Activated CD8-positive, alpha-beta T cell treated with anti-CD3 and anti-CD28 coated beads, Interleukin-2, amount 10 ng/mL, durations not matched to agents 7 days and 5 days (primary cell): ENCODE measurements at regions not wholly inside any gene's neighbourhood (a gene's known extent, or its start where the extent isn't known, plus 50 kb on each side); places are given as distances from the start of the nearest gene placed in this dataset.
"Not testable (repeated sequence)": the region's sequence is repeated elsewhere in the genome, so short reads cannot be mapped to it uniquely, and the experiment has no call there.

Source experiments
- ATAC-seq: fragments of 150-1000 bp; cut with Tn5 transposase; one replicate; pipeline ENCODE4 v1.10.0; 2021; ENCODE audit warnings: moderate library complexity
- CTCF ChIA-PET: fragments of 350-600 bp; sonication (Branson Sonifier 250); formaldehyde crosslinking; loops from one replicate; lab custom pipeline; 2021; ENCODE audit warnings: antibody characterized with exemption; lab: Charles Lee
- POLR2A ChIA-PET: fragments of 350-600 bp; sonication (Branson Sonifier 250); formaldehyde crosslinking; loops from one replicate; lab custom pipeline; 2021; ENCODE audit warnings: antibody characterized with exemption; lab: Charles Lee
- DNase-seq: peaks from one replicate; pipeline ENCODE4 v3.0.0-alpha.2; 2020
- H3K27ac Mint-ChIP-seq: one replicate; pipeline ENCODE4 v1.8.0; 2021; ENCODE audit warnings: mild to moderate bottlenecking, mixed read lengths
- H3K27me3 Mint-ChIP-seq: one replicate; pipeline ENCODE4 v1.8.0; 2021; ENCODE audit warnings: low read depth, mixed read lengths
- H3K36me3 Mint-ChIP-seq: one replicate; pipeline ENCODE4 v1.8.0; 2021; ENCODE audit warnings: low read depth, mixed read lengths
- H3K4me1 Mint-ChIP-seq: one replicate; pipeline ENCODE4 v1.8.0; 2021; ENCODE audit warnings: low read depth, mixed read lengths
- H3K4me3 Mint-ChIP-seq: one replicate; pipeline ENCODE4 v1.8.0; 2021; ENCODE audit warnings: mild to moderate bottlenecking, mixed read lengths
- H3K9me3 Mint-ChIP-seq: one replicate; pipeline ENCODE4 v1.8.0; 2022; ENCODE audit warnings: mixed read lengths; ENCODE audit not compliant: insufficient read depth

GRCh38 chr4:30862196-30862595 lies 142.0 kb downstream of the PCDH7 start:
- no peaks in the 10 kb centered on the region for H3K36me3 Mint-ChIP-seq
- no peaks in the 10 kb centered on the region for H3K27me3 Mint-ChIP-seq
- ATAC-seq (no peak), DNase-seq (no peak)
- ChIA-PET POLR2A (no interaction called here), CTCF (interaction anchor here (0.5 kb wide), 1 partner anchor 15 kb away, joined by 3 read pairs; no protein-coding TSS in a partner anchor)
- no peak overlapping the region for H3K4me3 Mint-ChIP-seq
- H3K27ac Mint-ChIP-seq: no peak overlapping the region
- peaks cover 5% of the 10 kb centered on the region for H3K9me3 Mint-ChIP-seq
- no peaks in the 10 kb centered on the region for H3K4me1 Mint-ChIP-seq

DNA sequence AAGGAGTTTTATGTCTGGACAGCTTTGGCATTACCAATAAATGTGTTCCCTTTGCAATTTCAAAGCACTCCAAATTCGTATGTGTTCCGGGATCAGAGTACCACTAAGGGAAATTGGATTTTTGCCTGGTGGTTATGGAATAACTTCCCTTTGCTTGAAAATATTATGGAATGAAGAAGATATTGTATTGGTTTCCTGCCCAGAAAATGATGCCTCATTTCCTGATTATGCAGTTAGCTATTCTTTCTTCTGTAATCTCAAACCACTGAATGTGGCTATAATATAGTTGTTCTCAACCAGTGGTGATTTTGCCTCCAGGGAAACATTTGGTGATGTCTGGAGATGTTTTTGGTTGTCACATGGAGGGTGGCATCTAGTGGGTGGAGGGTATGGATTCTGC lies 142.9 kb downstream of the PCDH7 start:
- Mint-ChIP-seq H3K9me3 (peaks cover 5% of the 10 kb centered on the region), H3K4me3 (no peak overlapping the region), H3K27me3 (no peaks in the 10 kb centered on the region), H3K36me3 (no peaks in the 10 kb centered on the region), H3K27ac (no peak overlapping the region), H3K4me1 (no peaks in the 10 kb centered on the region)
- CTCF ChIA-PET: no interaction called here
- POLR2A ChIA-PET: no interaction called here
- ATAC-seq (no peak), DNase-seq (no peak)

DNA sequence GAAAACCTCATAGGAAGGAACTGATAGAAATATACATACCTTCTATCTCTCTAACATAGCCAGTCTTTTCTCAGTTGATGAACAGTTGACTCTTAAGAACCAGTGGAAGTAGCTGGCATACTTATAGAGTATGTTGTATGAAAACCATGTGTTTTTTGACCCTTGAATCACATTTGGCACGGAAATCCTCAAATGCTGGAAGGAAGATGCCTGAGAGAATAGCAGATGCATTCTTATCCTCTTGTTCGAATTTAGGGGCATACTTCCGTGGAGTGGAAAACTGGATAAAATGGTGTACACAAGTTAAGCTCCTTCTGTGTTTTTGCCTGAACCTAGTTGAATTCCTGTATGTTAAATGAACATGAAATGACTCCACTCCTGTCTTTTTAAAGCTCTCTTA lies 145.5 kb downstream of the PCDH7 start:
- no peaks in the 10 kb centered on the region for H3K4me1 Mint-ChIP-seq
- ChIA-PET CTCF (no interaction called here), POLR2A (no interaction called here)
- H3K36me3 Mint-ChIP-seq: no peaks in the 10 kb centered on the region
- ATAC-seq (no peak), DNase-seq (no peak)
- H3K4me3 Mint-ChIP-seq: no peak overlapping the region
- no peaks in the 10 kb centered on the region for H3K27me3 Mint-ChIP-seq
- H3K27ac Mint-ChIP-seq: no peak overlapping the region
- H3K9me3 Mint-ChIP-seq: peaks cover 5% of the 10 kb centered on the region

GRCh38 chr4:30866346-30866745 lies 146.2 kb downstream of the PCDH7 start:
- DNase-seq (no peak), ATAC-seq (no peak)
- ChIA-PET CTCF (no interaction called here), POLR2A (no interaction called here)
- Mint-ChIP-seq H3K27me3 (no peaks in the 10 kb centered on the region), H3K9me3 (peaks cover 5% of the 10 kb centered on the region), H3K27ac (no peak overlapping the region), H3K4me1 (no peaks in the 10 kb centered on the region), H3K36me3 (no peaks in the 10 kb centered on the region), H3K4me3 (no peak overlapping the region)

GRCh38 chr4:30866907-30867306 lies 146.7 kb downstream of the PCDH7 start:
- ChIA-PET CTCF (no interaction called here), POLR2A (no interaction called here)
- no peaks in the 10 kb centered on the region for H3K27me3 Mint-ChIP-seq
- H3K36me3 Mint-ChIP-seq: no peaks in the 10 kb centered on the region
- ATAC-seq (no peak), DNase-seq (no peak)
- H3K27ac Mint-ChIP-seq: no peak overlapping the region
- no peaks in the 10 kb centered on the region for H3K4me1 Mint-ChIP-seq
- peaks cover 5% of the 10 kb centered on the region for H3K9me3 Mint-ChIP-seq
- no peak overlapping the region for H3K4me3 Mint-ChIP-seq

- H3K36me3 Mint-ChIP-seq: no peaks in the 10 kb centered on the region
- H3K4me1 Mint-ChIP-seq: no peaks in the 10 kb centered on the region
- ChIA-PET POLR2A (no interaction called here), CTCF (no interaction called here)
- ATAC-seq: no peak
- peaks cover 2% of the 10 kb centered on the region for H3K9me3 Mint-ChIP-seq
- no peak overlapping the region for H3K4me3 Mint-ChIP-seq
- no peak overlapping the region for H3K27ac Mint-ChIP-seq
- DNase-seq: no peak
- no peaks in the 10 kb centered on the region for H3K27me3 Mint-ChIP-seq
Measured at GRCh38 chr4:30867427-30867826, 147.3 kb downstream of the PCDH7 start.

- ATAC-seq (no peak), DNase-seq (no peak)
- H3K4me1 Mint-ChIP-seq: no peaks in the 10 kb centered on the region
- H3K27me3 Mint-ChIP-seq: no peaks in the 10 kb centered on the region
- no peaks in the 10 kb centered on the region for H3K36me3 Mint-ChIP-seq
- no peaks in the 10 kb centered on the region for H3K9me3 Mint-ChIP-seq
- H3K27ac Mint-ChIP-seq: no peak overlapping the region
- no peak overlapping the region for H3K4me3 Mint-ChIP-seq
- CTCF ChIA-PET: no interaction called here
- POLR2A ChIA-PET: no interaction called here
Measured at GRCh38 chr4:30868111-30868895, 148.1 kb downstream of the PCDH7 start.

DNA sequence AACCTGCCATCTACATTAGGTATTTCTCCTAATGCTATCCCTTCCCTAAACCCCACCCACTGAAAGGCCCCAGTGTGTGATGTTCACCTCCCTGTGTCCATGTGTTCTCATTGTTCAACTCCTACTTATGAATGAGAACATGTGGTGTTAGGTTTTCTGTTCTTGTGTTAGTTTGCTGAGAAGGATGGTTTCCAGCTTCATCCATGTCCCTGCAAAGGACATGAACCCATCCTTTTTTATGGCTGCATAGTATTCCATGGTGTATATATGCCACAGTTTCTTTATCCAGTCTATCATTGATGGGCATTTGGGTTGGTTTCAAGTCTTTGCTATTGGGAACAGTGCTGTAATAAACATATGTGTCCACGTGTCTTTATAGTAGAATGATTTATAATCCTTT lies 149.2 kb downstream of the PCDH7 start:
- CTCF ChIA-PET, H3K36me3 Mint-ChIP-seq, POLR2A ChIA-PET, ATAC-seq, H3K4me1 Mint-ChIP-seq, H3K4me3 Mint-ChIP-seq, H3K27me3 Mint-ChIP-seq, H3K9me3 Mint-ChIP-seq, DNase-seq, H3K27ac Mint-ChIP-seq: not testable (repeated sequence)

- POLR2A ChIA-PET: no interaction called here
- Mint-ChIP-seq H3K4me1 (no peaks in the 10 kb centered on the region), H3K27ac (no peak overlapping the region), H3K36me3 (no peaks in the 10 kb centered on the region), H3K27me3 (no peaks in the 10 kb centered on the region), H3K9me3 (no peaks in the 10 kb centered on the region), H3K4me3 (no peak overlapping the region)
- CTCF ChIA-PET: no interaction called here
- no peak for ATAC-seq
- no peak for DNase-seq
Measured at GRCh38 chr4:30870513-30870912, 150.3 kb downstream of the PCDH7 start.

DNA sequence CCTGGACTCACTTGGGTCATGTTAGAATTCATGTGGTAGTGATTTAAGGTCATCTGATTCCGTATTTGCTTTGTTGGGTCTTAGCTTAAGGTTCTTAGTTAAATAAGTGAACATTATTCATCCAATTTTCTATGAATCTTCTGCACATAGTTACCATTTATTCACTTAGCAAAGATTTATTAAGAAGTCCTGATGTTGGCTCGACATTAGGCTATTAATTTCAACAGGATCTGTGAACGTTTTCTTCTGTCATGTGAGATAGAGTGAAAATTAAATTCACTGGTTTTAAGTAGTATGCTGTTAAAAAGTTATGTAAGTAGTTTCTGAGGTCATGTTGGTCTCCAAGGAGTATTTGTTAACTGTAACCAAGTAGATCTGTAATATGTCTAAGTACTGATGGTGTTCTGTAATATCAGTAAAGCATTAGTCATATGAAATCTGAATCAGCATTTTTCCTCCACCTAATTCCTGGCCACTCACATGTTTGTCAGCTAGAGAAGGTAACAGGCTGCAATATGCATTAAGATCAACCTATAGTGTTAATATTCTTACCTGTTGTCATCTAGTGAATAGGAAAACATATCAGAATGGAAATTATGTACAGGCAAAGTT lies 155.6 kb downstream of the PCDH7 start:
- ATAC-seq (no peak), DNase-seq (no peak)
- Mint-ChIP-seq H3K27ac (no peak overlapping the region), H3K36me3 (no peaks in the 10 kb centered on the region), H3K9me3 (no peaks in the 10 kb centered on the region), H3K4me3 (no peak overlapping the region), H3K27me3 (no peaks in the 10 kb centered on the region), H3K4me1 (no peaks in the 10 kb centered on the region)
- CTCF ChIA-PET: no interaction called here
- POLR2A ChIA-PET: no interaction called here

GRCh38 chr4:30879855-30880598 lies 159.9 kb downstream of the PCDH7 start:
- H3K4me3 Mint-ChIP-seq: no peak overlapping the region
- DNase-seq: no peak
- H3K9me3 Mint-ChIP-seq: no peaks in the 10 kb centered on the region
- no peak for ATAC-seq
- ChIA-PET CTCF (no interaction called here), POLR2A (no interaction called here)
- H3K4me1 Mint-ChIP-seq: no peaks in the 10 kb centered on the region
- H3K27me3 Mint-ChIP-seq: no peaks in the 10 kb centered on the region
- no peaks in the 10 kb centered on the region for H3K36me3 Mint-ChIP-seq
- no peak overlapping the region for H3K27ac Mint-ChIP-seq

DNA sequence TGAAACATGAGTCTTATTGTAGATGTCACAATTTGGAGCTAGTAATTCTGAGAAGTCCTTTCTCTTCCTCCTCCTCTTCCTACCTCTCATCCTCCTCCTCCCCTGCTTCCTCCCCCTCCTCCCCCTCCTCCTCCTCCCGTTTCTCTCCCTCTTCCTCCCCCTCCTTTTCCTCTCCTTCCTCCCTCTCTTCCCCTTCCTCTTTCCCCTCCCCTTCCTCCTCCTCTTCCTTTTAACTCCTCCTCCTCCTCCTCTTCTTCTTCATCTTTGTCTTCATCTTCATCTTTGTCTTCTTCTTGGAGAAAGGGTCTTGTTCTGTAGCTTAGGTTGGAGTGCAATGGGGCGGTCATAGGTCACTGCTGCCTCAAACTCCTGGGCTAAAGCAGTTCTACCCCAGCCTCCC lies 161.8 kb downstream of the PCDH7 start:
- POLR2A ChIA-PET: no interaction called here
- CTCF ChIA-PET: no interaction called here
- H3K9me3 Mint-ChIP-seq: no peaks in the 10 kb centered on the region
- no peaks in the 10 kb centered on the region for H3K27me3 Mint-ChIP-seq
- no peaks in the 10 kb centered on the region for H3K4me1 Mint-ChIP-seq
- H3K36me3 Mint-ChIP-seq: no peaks in the 10 kb centered on the region
- DNase-seq (no peak), ATAC-seq (no peak)
- no peak overlapping the region for H3K27ac Mint-ChIP-seq
- no peak overlapping the region for H3K4me3 Mint-ChIP-seq
